ENCODE measurements at regions not wholly inside any gene's neighbourhood (a gene's known extent, or its start where the extent isn't known, plus 50 kb on each side); places are given as distances from the start of the nearest gene placed in this dataset.

GRCh38 chr17:34107019-34107418 is 148.1 kb upstream of the CCL2 start:
- Histone ChIP-seq H3K36me3 (no peaks in the 10 kb centered on the region), H3K4me3 (no peak overlapping the region), H3K27me3 (no peaks in the 10 kb centered on the region), H3K9me3 (no peaks in the 10 kb centered on the region), H3K27ac (no peak overlapping the region), H3K4me1 (no peaks in the 10 kb centered on the region)
- TF ChIP-seq, protein P1, sequence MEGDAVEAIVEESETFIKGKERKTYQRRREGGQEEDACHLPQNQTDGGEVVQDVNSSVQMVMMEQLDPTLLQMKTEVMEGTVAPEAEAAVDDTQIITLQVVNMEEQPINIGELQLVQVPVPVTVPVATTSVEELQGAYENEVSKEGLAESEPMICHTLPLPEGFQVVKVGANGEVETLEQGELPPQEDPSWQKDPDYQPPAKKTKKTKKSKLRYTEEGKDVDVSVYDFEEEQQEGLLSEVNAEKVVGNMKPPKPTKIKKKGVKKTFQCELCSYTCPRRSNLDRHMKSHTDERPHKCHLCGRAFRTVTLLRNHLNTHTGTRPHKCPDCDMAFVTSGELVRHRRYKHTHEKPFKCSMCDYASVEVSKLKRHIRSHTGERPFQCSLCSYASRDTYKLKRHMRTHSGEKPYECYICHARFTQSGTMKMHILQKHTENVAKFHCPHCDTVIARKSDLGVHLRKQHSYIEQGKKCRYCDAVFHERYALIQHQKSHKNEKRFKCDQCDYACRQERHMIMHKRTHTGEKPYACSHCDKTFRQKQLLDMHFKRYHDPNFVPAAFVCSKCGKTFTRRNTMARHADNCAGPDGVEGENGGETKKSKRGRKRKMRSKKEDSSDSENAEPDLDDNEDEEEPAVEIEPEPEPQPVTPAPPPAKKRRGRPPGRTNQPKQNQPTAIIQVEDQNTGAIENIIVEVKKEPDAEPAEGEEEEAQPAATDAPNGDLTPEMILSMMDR (IDR thresholded peaks at IDR 0.05): no peak
- no peak for TF ChIP-seq EP300 (IDR thresholded peaks at IDR 0.05)
- no peak for TF ChIP-seq POLR2A (IDR thresholded peaks at IDR 0.05)
- WGBS, 2 donors: 92 to 95% methylated on average over 2 of the region's 2 CpGs
- no peak for DNase-seq (ENCODE audit: low spot score in 2 of 2)

DNA sequence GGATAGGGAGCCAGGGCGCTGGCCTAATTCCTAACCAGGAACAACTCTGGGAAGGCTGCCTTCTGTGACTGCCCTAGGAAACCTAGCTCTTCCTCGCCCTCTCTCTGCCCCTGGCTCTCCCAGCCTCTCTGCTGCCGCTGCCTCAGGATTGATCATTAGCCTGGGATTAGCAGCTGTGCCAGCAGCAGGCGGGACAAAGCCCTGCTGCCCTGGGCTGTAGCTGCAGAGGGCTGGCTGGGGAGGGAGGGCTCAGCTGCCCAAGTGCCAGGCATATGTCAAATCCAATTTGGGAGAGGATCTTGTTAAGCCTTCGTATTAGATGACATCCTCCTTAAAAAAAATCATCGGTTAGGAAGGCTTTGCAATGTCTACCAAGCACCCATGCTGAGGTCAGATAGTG is 144.8 kb upstream of the CCL2 start:
- Histone ChIP-seq H3K9me3 (no peaks in the 10 kb centered on the region), H3K27ac (no peak overlapping the region), H3K36me3 (no peaks in the 10 kb centered on the region), H3K4me3 (no peak overlapping the region), H3K4me1 (no peaks in the 10 kb centered on the region), H3K27me3 (no peaks in the 10 kb centered on the region)
- TF ChIP-seq, protein P1 (IDR thresholded peaks at IDR 0.05): no peak
- no peak for TF ChIP-seq POLR2A (IDR thresholded peaks at IDR 0.05)
- TF ChIP-seq EP300 (IDR thresholded peaks at IDR 0.05): no peak
- 48 to 49% methylated on average over 6 of the region's 6 CpGs for WGBS, 2 donors
- no peak for DNase-seq (ENCODE audit: low spot score in 2 of 2)

DNA sequence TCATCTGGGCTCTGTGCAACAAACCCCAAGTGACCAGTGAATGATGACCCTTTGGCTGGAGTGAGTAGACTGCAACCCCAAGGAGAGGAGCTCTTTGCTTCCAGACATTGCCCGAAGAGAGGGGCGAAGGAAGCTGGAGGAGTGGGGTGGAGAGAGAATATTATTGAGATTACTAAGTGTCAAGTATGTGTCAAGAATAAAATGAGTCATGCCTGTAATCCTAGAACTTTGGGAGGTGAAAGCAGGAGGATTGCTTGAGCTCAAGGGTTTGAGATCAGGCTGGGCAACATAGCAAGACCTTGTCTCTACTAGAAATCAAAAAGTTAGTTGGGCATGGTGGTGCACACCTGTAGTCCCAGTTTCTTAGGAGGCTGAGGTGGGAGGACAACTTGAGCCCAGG is 142.0 kb upstream of the CCL2 start:
- Histone ChIP-seq H3K4me1 (no peaks in the 10 kb centered on the region), H3K27ac (no peak overlapping the region), H3K36me3 (no peaks in the 10 kb centered on the region), H3K9me3 (no peaks in the 10 kb centered on the region), H3K4me3 (no peak overlapping the region), H3K27me3 (no peaks in the 10 kb centered on the region)
- 82 to 95% methylated on average over 2 of the region's 2 CpGs for WGBS, 2 donors
- no peak for DNase-seq (ENCODE audit: low spot score in 2 of 2)
- TF ChIP-seq, protein P1 (IDR thresholded peaks at IDR 0.05): no peak
- TF ChIP-seq POLR2A (IDR thresholded peaks at IDR 0.05): no peak
- TF ChIP-seq EP300 (IDR thresholded peaks at IDR 0.05): no peak

GRCh38 chr17:34114174-34114573 is 140.9 kb upstream of the CCL2 start:
- DNase-seq (ENCODE audit: low spot score in 2 of 2): no peak
- Histone ChIP-seq H3K27me3 (no peaks in the 10 kb centered on the region), H3K4me1 (no peaks in the 10 kb centered on the region), H3K9me3 (no peaks in the 10 kb centered on the region), H3K36me3 (no peaks in the 10 kb centered on the region), H3K4me3 (no peak overlapping the region), H3K27ac (no peak overlapping the region)
- TF ChIP-seq EP300 (IDR thresholded peaks at IDR 0.05): no peak
- TF ChIP-seq POLR2A (IDR thresholded peaks at IDR 0.05): no peak
- TF ChIP-seq, protein P1 (IDR thresholded peaks at IDR 0.05): no peak

- Histone ChIP-seq H3K27me3 (no peaks in the 10 kb centered on the region), H3K4me3 (no peak overlapping the region), H3K4me1 (no peaks in the 10 kb centered on the region), H3K27ac (no peak overlapping the region), H3K9me3 (no peaks in the 10 kb centered on the region), H3K36me3 (no peaks in the 10 kb centered on the region)
- no peak for DNase-seq (ENCODE audit: low spot score in 2 of 2)
- TF ChIP-seq, protein P1 (IDR thresholded peaks at IDR 0.05): no peak
- no peak for TF ChIP-seq EP300 (IDR thresholded peaks at IDR 0.05)
- no peak for TF ChIP-seq POLR2A (IDR thresholded peaks at IDR 0.05)
These were observed 138.8 kb upstream of the CCL2 start for GRCh38 chr17:34116306-34116705.
